ENCODE measurements at regions not wholly inside any gene's neighbourhood (a gene's known extent, or its start where the extent isn't known, plus 50 kb on each side); places are given as distances from the start of the nearest gene placed in this dataset.

- no peak for TF ChIP-seq POLR2A (IDR thresholded peaks at IDR 0.05; ENCODE audit: low read depth, low read length)
- TF ChIP-seq POLR2AphosphoS5 (IDR thresholded peaks at IDR 0.05; ENCODE audit: low read depth, low read length), result no peak
These were observed 110.6 kb upstream of the ARPP21 start for GRCh38 chr3:35528728-35529127.

Data from GM12892 (cell line).